WI38 (cell line): ENCODE measurements at regions not wholly inside any gene's neighbourhood (a gene's known extent, or its start where the extent isn't known, plus 50 kb on each side); places are given as distances from the start of the nearest gene placed in this dataset.

Experiments
- H3K4me3 ChIP-seq: 2 replicates; pipeline ENCODE4 v1.5.1; 2011; ENCODE audit warnings: low read depth, mild to moderate bottlenecking, control low read depth, low read length
- CTCF ChIP-seq: IDR thresholded peaks from 2 replicates; pipeline ENCODE4 v1.5.1; 2012; ENCODE audit warnings: low read depth, mild to moderate bottlenecking, control low read depth, low read length

GRCh38 chr9:73073337-73074175, 78.1 kb upstream of the ANXA1 start:
- no peak overlapping the region for H3K4me3 ChIP-seq
- TF ChIP-seq CTCF = no peak

GRCh38 chr9:73067074-73067473, 84.6 kb upstream of the ANXA1 start:
- H3K4me3 ChIP-seq = no peak overlapping the region

GRCh38 chr9:73065439-73065838, 86.2 kb upstream of the ANXA1 start:
- no peak for TF ChIP-seq CTCF

More at GRCh38 chr9:73067074-73067473, 84.6 kb upstream of the ANXA1 start:
- no peak for TF ChIP-seq CTCF

GRCh38 chr9:73064315-73064714, 87.3 kb upstream of the ANXA1 start:
- TF ChIP-seq CTCF = no peak
- no peak overlapping the region for H3K4me3 ChIP-seq

More at GRCh38 chr9:73065439-73065838, 86.2 kb upstream of the ANXA1 start:
- H3K4me3 ChIP-seq = no peak overlapping the region

GRCh38 chr9:73061146-73061545, 90.5 kb upstream of the ANXA1 start:
- no peak for TF ChIP-seq CTCF
- no peak overlapping the region for H3K4me3 ChIP-seq

GRCh38 chr9:73059247-73059646, 92.4 kb upstream of the ANXA1 start:
- H3K4me3 ChIP-seq = no peak overlapping the region
- TF ChIP-seq CTCF = no peak

GRCh38 chr9:73056245-73056644, 95.4 kb upstream of the ANXA1 start:
- H3K4me3 ChIP-seq = no peak overlapping the region
- TF ChIP-seq CTCF = no peak
